CD14-positive monocyte (primary cell): ENCODE measurements at regions not wholly inside any gene's neighbourhood (a gene's known extent, or its start where the extent isn't known, plus 50 kb on each side); places are given as distances from the start of the nearest gene placed in this dataset.
A peak's percentile ranks its signal among the peaks of the same experiment; 100 is the strongest.

Experiments
- DNase-seq, 3 donors: peaks; one replicate each; pipeline ENCODE4 v3.0.0-alpha.2; 2011 to 2022
- H2AFZ ChIP-seq: 2 replicates; pipeline ENCODE4 v1.6.0; 2012; ENCODE audit warnings: mild to moderate bottlenecking, low read depth, low read length, inconsistent platforms; ENCODE audit not compliant: insufficient read depth, poor library complexity, severe bottlenecking
- H3K27ac ChIP-seq, 2 donors: 1 replicate in 1 of 2; 2 replicates in 1 of 2; pipeline ENCODE4 v1.5.1; 2012 to 2013; ENCODE audit warnings: low read length in 2 of 2, control low read depth in 1 of 2, inconsistent platforms in 1 of 2, low read depth in 1 of 2, mild to moderate bottlenecking in 1 of 2
- H3K27me3 ChIP-seq, 2 donors: one replicate each; pipeline versions ENCODE4 v1.6.0 to v1.6.1; 2011 to 2013; ENCODE audit warnings: low read length in 2 of 2; ENCODE audit not compliant: control insufficient read depth in 2 of 2, insufficient read depth in 2 of 2
- H3K36me3 ChIP-seq, 2 donors: replicated peaks in 1 of 2; 1 replicate in 1 of 2; 2 replicates in 1 of 2; pipeline versions ENCODE4 v1.5.1 to v1.6.1; 2012 to 2013; ENCODE audit warnings: low read length in 2 of 2, control low read depth in 1 of 2, inconsistent platforms in 1 of 2, mild to moderate bottlenecking in 1 of 2; ENCODE audit not compliant: insufficient read depth in 2 of 2, control insufficient read depth in 1 of 2
- H3K4me1 ChIP-seq, 2 donors: 1 replicate in 1 of 2; 2 replicates in 1 of 2; pipeline versions ENCODE4 v1.5.1 to v1.6.1; 2012 to 2013; ENCODE audit warnings: low read length in 2 of 2, control low read depth in 1 of 2, inconsistent platforms in 1 of 2, mild to moderate bottlenecking in 1 of 2, moderate library complexity in 1 of 2; ENCODE audit not compliant: insufficient read depth in 2 of 2, control insufficient read depth in 1 of 2
- H3K4me2 ChIP-seq: replicated peaks from 2 replicates; pipeline ENCODE3; 2012; ENCODE audit warnings: low read length, moderate library complexity, mild to moderate bottlenecking; ENCODE audit not compliant: poor library complexity, severe bottlenecking; ENCODE audit errors: extremely low read depth
- H3K4me3 ChIP-seq, 3 experiments: fragments of 200-600 bp in 1 of 3; sonication (generic) in 1 of 3; replicated peaks in 1 of 3; 1 replicate in 2 of 3; 2 replicates in 1 of 3; pipeline ENCODE4 v1.5.1; 2011 to 2013; ENCODE audit warnings: low read length in 3 of 3, mild to moderate bottlenecking in 3 of 3, control low read depth in 2 of 3, low read depth in 2 of 3, inconsistent platforms in 1 of 3, moderate library complexity in 1 of 3
- H3K79me2 ChIP-seq: 2 replicates; pipeline ENCODE4 v1.6.0; 2012; ENCODE audit warnings: mild to moderate bottlenecking, control low read depth, inconsistent platforms, low read length, moderate library complexity; ENCODE audit not compliant: insufficient read depth
- H3K9ac ChIP-seq: 2 replicates; pipeline ENCODE4 v1.6.0; 2017; ENCODE audit warnings: low read length, mild to moderate bottlenecking; ENCODE audit not compliant: insufficient read depth, poor library complexity, severe bottlenecking
- H3K9me3 ChIP-seq, 2 donors: replicated peaks in 1 of 2; 1 replicate in 1 of 2; 2 replicates in 1 of 2; pipeline versions ENCODE4 v1.5.1 to v1.6.1; 2012 to 2013; ENCODE audit warnings: low read length in 2 of 2, control low read depth in 1 of 2; ENCODE audit not compliant: control insufficient read depth in 1 of 2, insufficient read depth in 1 of 2
- H4K20me1 ChIP-seq: 2 replicates; pipeline ENCODE4 v1.6.0; 2012; ENCODE audit warnings: mild to moderate bottlenecking, low read length, control low read depth, moderate library complexity; ENCODE audit not compliant: insufficient read depth
- H3K27ac Mint-ChIP-seq, 7 donors: one replicate each; pipeline ENCODE4 v1.8.0; 2020; ENCODE audit warnings: mild to moderate bottlenecking in 7 of 7, mixed read lengths in 7 of 7, moderate library complexity in 6 of 7, inconsistent platforms in 2 of 7
- H3K27me3 Mint-ChIP-seq, 3 donors: one replicate each; pipeline ENCODE4 v1.8.0; 2021 to 2022; ENCODE audit warnings: low read depth in 3 of 3, mild to moderate bottlenecking in 3 of 3, mixed read lengths in 3 of 3, moderate library complexity in 3 of 3, inconsistent platforms in 1 of 3
- H3K36me3 Mint-ChIP-seq, 2 donors: one replicate each; pipeline ENCODE4 v1.8.0; 2020; ENCODE audit warnings: mixed read lengths in 2 of 2, inconsistent platforms in 1 of 2, mild to moderate bottlenecking in 1 of 2
- H3K4me1 Mint-ChIP-seq: one replicate; pipeline ENCODE4 v1.8.0; 2020; ENCODE audit warnings: mild to moderate bottlenecking, mixed read lengths
- H3K4me3 Mint-ChIP-seq, 2 donors: one replicate each; pipeline ENCODE4 v1.8.0; 2020; ENCODE audit warnings: mild to moderate bottlenecking in 2 of 2, mixed read lengths in 2 of 2, moderate library complexity in 1 of 2
- H3K9me3 Mint-ChIP-seq, 7 donors: one replicate each; pipeline ENCODE4 v1.8.0; 2020 to 2022; ENCODE audit warnings: mixed read lengths in 7 of 7, mild to moderate bottlenecking in 6 of 7, moderate library complexity in 6 of 7, inconsistent platforms in 2 of 7
- WGBS: methylation state at CpG from one replicate; pipeline ENCODE4 v1.1.5; 2013; ENCODE audit warnings: missing lambda C conversion rate; ENCODE audit not compliant: insufficient coverage; 5-methylcytosine and 5-hydroxymethylcytosine counted together
- intact Hi-C, 2 donors: fragments of 100-400 bp; cut with micrococcal nuclease; formaldehyde crosslinking; loops; one replicate each; pipeline versions ENCODE4 v1.15.0 to v1.15.1; 2023
- TF ChIP-seq, protein P1 (sequence below): fragments of 200-600 bp; IDR thresholded peaks from one replicate; pipeline ENCODE4 v1.8.0; 2022; ENCODE audit warnings: antibody characterized with exemption, mild to moderate bottlenecking

DNA sequence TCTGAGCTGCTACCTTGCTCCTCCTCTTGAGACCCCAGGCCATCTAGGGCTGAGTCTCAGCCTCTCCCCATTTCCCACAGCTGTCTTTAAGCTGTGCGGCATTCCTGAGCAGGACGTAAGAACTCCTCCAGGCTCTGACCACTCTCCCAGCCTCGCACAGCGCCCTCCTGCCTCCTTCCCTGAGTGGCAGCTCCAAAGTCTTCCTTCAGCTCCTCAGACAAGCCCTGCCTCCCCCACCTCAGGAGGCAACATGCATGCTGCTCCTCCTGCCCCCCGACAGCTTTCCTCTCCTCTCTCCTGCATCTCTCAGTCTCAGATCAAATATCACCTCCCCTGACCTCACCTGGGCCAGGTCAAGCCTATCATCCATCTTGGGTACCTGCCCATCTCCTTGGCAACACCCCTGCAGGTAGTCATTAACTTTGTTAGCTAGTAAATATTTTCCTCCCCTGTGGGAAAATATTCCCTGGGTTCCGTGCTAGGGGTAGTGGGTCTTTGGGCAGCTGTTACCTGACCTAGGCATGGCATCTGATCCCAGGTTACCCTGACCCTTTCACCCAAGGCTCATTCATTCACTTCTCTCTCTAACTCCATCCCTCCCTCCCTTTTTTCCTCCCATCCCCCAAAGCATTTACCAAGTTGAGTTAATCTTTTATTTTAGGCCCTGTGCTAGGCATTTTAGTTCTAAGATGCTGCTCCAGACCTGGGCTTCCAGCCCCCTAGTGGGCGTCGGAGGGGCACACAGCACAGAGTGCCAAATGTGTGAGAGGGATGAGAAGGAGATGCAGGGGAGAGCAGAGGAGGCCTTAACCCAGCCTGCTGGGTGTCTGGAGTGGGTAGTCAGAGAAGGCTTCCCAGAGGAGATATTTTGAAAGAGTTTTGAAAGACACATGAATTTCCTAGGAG lies 419.9 kb downstream of the PTPRU start:
- H3K36me3 Mint-ChIP-seq = no peaks in the 10 kb centered on the region
- no peak overlapping the region for H3K9ac ChIP-seq
- no peak overlapping the region for H3K4me3 Mint-ChIP-seq

GRCh38 chr1:29655145-29655544 lies 418.8 kb downstream of the PTPRU start:
- no peak overlapping the region for H3K4me3 Mint-ChIP-seq
- H3K9me3 Mint-ChIP-seq = peaks cover 0 to 9% (median 5%) of the 10 kb centered on the region in 7 donors
- no peak for DNase-seq
- Histone ChIP-seq H4K20me1 (no peaks in the 10 kb centered on the region), H3K27ac (no peak overlapping the region), H3K4me3 (no peak overlapping the region), H3K4me1 (no peaks in the 10 kb centered on the region), H3K4me2 (no peak overlapping the region), H3K27me3 (no peaks in the 10 kb centered on the region), H3K36me3 (no peaks in the 10 kb centered on the region), H3K9ac (no peak overlapping the region), H3K79me2 (no peaks in the 10 kb centered on the region), H2AFZ (no peak overlapping the region), H3K9me3 (no peaks in the 10 kb centered on the region)
- intact Hi-C loops = no loop called here
- no peaks in the 10 kb centered on the region for H3K4me1 Mint-ChIP-seq
- H3K27ac Mint-ChIP-seq = no peak overlapping the region
- H3K27me3 Mint-ChIP-seq = peaks cover 2 to 9% (median 8%) of the 10 kb centered on the region in 3 donors
- TF ChIP-seq, protein P1, sequence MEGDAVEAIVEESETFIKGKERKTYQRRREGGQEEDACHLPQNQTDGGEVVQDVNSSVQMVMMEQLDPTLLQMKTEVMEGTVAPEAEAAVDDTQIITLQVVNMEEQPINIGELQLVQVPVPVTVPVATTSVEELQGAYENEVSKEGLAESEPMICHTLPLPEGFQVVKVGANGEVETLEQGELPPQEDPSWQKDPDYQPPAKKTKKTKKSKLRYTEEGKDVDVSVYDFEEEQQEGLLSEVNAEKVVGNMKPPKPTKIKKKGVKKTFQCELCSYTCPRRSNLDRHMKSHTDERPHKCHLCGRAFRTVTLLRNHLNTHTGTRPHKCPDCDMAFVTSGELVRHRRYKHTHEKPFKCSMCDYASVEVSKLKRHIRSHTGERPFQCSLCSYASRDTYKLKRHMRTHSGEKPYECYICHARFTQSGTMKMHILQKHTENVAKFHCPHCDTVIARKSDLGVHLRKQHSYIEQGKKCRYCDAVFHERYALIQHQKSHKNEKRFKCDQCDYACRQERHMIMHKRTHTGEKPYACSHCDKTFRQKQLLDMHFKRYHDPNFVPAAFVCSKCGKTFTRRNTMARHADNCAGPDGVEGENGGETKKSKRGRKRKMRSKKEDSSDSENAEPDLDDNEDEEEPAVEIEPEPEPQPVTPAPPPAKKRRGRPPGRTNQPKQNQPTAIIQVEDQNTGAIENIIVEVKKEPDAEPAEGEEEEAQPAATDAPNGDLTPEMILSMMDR = no peak
- no peaks in the 10 kb centered on the region for H3K36me3 Mint-ChIP-seq
- 87% methylated on average over 5 of the region's 5 CpGs for WGBS

More for the DNA sequence above, 419.9 kb downstream of the PTPRU start:
- H4K20me1 ChIP-seq = no peaks in the 10 kb centered on the region
- H3K27me3 ChIP-seq = no peaks in the 10 kb centered on the region
- H3K4me2 ChIP-seq = no peak overlapping the region
- no peak for DNase-seq
- H3K27ac ChIP-seq = no peak overlapping the region
- no peaks in the 10 kb centered on the region for H3K36me3 ChIP-seq
- Mint-ChIP-seq H3K9me3 (peaks cover 3 to 11% (median 5%) of the 10 kb centered on the region in 7 donors), H3K4me1 (no peaks in the 10 kb centered on the region), H3K27me3 (peaks cover 6 to 9% (median 6%) of the 10 kb centered on the region in 3 donors), H3K27ac (peak overlapping the region in 1 of 7 donors; percentile 27)
- WGBS = 49% methylated on average over 7 of the region's 8 CpGs
- H2AFZ ChIP-seq = no peak overlapping the region
- H3K4me3 ChIP-seq = no peak overlapping the region
- TF ChIP-seq, protein P1 = no peak
- H3K4me1 ChIP-seq = no peaks in the 10 kb centered on the region
- H3K9me3 ChIP-seq = no peaks in the 10 kb centered on the region
- intact Hi-C loops = no loop called here
- H3K79me2 ChIP-seq = no peaks in the 10 kb centered on the region
